Mesendoderm (in vitro differentiated cells): ENCODE measurements at regions not wholly inside any gene's neighbourhood (a gene's known extent, or its start where the extent isn't known, plus 50 kb on each side); places are given as distances from the start of the nearest gene placed in this dataset.

Source experiments
- DNase-seq: peaks from one replicate; pipeline ENCODE4 v3.0.0; 2013
- H2AK5ac ChIP-seq: 2 replicates; pipeline ENCODE4 v1.6.1; 2013; ENCODE audit warnings: low read length, inconsistent platforms
- H2BK120ac ChIP-seq: 2 replicates; pipeline ENCODE4 v1.6.1; 2013; ENCODE audit warnings: low read depth, mild to moderate bottlenecking, low read length, moderate library complexity, mixed read lengths
- H2BK15ac ChIP-seq: replicated peaks from 2 replicates; pipeline ENCODE4 v1.6.1; 2013; ENCODE audit warnings: low read depth, mild to moderate bottlenecking, moderate library complexity
- H2BK5ac ChIP-seq: 2 replicates; pipeline ENCODE4 v1.6.1; 2013; ENCODE audit warnings: low read length, inconsistent platforms
- H3K18ac ChIP-seq: 2 replicates; pipeline ENCODE4 v1.6.1; 2013; ENCODE audit warnings: mild to moderate bottlenecking, low read length, mixed read lengths
- H3K23ac ChIP-seq: one replicate; pipeline ENCODE4 v1.6.1; 2013; ENCODE audit warnings: low read length
- H3K27ac ChIP-seq: 2 replicates; pipeline ENCODE4 v1.5.1; 2013; ENCODE audit warnings: low read depth, mild to moderate bottlenecking, inconsistent platforms, low read length, moderate library complexity
- H3K27me3 ChIP-seq: 2 replicates; pipeline ENCODE4 v1.6.1; 2013; ENCODE audit warnings: low read length, control low read depth, mild to moderate bottlenecking, inconsistent platforms; ENCODE audit not compliant: insufficient read depth, poor library complexity
- H3K36me3 ChIP-seq: 2 replicates; pipeline ENCODE4 v1.6.1; 2013; ENCODE audit warnings: low read length, inconsistent platforms; ENCODE audit not compliant: control insufficient read depth, insufficient read depth
- H3K4ac ChIP-seq: one replicate; pipeline ENCODE4 v1.6.1; 2013; ENCODE audit warnings: low read depth, mild to moderate bottlenecking, low read length, moderate library complexity
- H3K4me1 ChIP-seq: 2 replicates; pipeline ENCODE4 v1.6.1; 2013; ENCODE audit warnings: low read depth, low read length, inconsistent platforms; ENCODE audit not compliant: control insufficient read depth
- H3K4me2 ChIP-seq: 2 replicates; pipeline ENCODE4 v1.6.1; 2013; ENCODE audit warnings: low read length
- H3K4me3 ChIP-seq: 2 replicates; pipeline ENCODE4 v1.5.1; 2013; ENCODE audit warnings: mild to moderate bottlenecking, low read length
- H3K56ac ChIP-seq: one replicate; pipeline ENCODE4 v1.6.1; 2013; ENCODE audit warnings: low read length
- H3K79me1 ChIP-seq: 2 replicates; pipeline ENCODE4 v1.6.1; 2013; ENCODE audit warnings: low read length, inconsistent platforms
- H3K79me2 ChIP-seq: 2 replicates; pipeline ENCODE4 v1.6.1; 2013; ENCODE audit warnings: mild to moderate bottlenecking, low read length; ENCODE audit not compliant: control insufficient read depth, insufficient read depth
- H3K9ac ChIP-seq: 2 replicates; pipeline ENCODE4 v1.6.1; 2013; ENCODE audit warnings: low read length, inconsistent platforms
- H4K5ac ChIP-seq: one replicate; pipeline ENCODE4 v1.6.1; 2013; ENCODE audit warnings: low read length
- H4K8ac ChIP-seq: one replicate; pipeline ENCODE4 v1.6.1; 2013; ENCODE audit warnings: low read depth, mild to moderate bottlenecking, control low read depth, low read length, moderate library complexity
- WGBS: extraction: QIAGEN DNeasy Blood & Tissue Kit; methylation state at CpG from one replicate; pipeline ENCODE4 v1.1.7; 2013; ENCODE audit warnings: low lambda C conversion rate, missing lambda C conversion rate; ENCODE audit not compliant: insufficient coverage; ENCODE audit errors: extremely low coverage; 5-methylcytosine and 5-hydroxymethylcytosine counted together

DNA sequence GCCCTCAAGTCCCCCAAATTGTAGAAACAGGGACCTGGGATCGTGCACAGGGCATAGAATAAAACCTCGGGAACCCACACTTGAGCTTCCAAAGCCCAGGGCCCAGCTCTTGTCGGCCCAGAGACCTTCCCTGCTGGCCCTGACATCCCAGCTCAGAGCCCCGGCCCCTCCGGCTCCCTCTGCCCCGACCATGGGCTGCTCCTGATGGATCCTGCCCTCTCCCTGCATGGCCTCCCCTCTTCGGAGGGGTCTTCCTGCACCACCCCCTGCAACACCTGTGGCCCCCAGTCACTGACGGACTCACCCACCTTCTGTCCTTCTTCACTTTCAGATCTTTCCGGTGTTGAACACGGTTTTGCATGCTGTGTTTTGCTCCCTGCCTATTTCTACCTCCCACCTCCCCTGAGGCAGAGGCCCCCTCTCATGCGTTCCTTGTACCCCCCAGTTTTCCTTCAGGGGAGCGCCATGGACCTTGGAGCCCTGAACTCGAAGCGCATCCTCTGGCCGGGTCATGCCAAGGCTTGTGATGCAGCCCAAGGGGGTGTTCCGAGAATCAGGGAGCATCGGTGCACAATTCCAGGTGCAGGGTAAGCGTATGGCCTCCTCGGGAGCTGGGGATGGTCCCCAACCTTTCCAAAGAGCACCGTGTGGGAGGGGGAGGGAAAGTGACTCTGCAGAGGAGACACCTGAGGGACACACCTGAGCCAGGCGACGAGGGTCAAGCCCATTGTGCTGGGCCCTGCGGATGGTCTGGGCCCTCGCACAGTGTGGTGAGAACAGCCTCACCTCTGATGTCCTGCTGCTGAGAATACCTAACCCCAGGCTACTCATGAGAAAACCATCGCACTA is 666.4 kb downstream of the BRD1 start:
- Histone ChIP-seq H4K8ac (no peak overlapping the region), H3K79me1 (no peaks in the 10 kb centered on the region), H3K23ac (no peak overlapping the region), H4K5ac (no peak overlapping the region), H3K4me2 (no peak overlapping the region), H3K9ac (no peak overlapping the region), H2BK120ac (no peak overlapping the region), H3K4me1 (no peaks in the 10 kb centered on the region), H3K56ac (no peak overlapping the region), H3K4me3 (no peak overlapping the region), H3K18ac (no peak overlapping the region), H3K79me2 (no peaks in the 10 kb centered on the region), H3K27ac (no peak overlapping the region), H2BK5ac (no peak overlapping the region), H3K27me3 (no peaks in the 10 kb centered on the region), H3K4ac (no peak overlapping the region), H2BK15ac (no peak overlapping the region), H3K36me3 (no peaks in the 10 kb centered on the region), H2AK5ac (no peak overlapping the region)
- WGBS: no CpG with 5 or more reads among the region's 25 CpGs
- DNase-seq: no peak

DNA sequence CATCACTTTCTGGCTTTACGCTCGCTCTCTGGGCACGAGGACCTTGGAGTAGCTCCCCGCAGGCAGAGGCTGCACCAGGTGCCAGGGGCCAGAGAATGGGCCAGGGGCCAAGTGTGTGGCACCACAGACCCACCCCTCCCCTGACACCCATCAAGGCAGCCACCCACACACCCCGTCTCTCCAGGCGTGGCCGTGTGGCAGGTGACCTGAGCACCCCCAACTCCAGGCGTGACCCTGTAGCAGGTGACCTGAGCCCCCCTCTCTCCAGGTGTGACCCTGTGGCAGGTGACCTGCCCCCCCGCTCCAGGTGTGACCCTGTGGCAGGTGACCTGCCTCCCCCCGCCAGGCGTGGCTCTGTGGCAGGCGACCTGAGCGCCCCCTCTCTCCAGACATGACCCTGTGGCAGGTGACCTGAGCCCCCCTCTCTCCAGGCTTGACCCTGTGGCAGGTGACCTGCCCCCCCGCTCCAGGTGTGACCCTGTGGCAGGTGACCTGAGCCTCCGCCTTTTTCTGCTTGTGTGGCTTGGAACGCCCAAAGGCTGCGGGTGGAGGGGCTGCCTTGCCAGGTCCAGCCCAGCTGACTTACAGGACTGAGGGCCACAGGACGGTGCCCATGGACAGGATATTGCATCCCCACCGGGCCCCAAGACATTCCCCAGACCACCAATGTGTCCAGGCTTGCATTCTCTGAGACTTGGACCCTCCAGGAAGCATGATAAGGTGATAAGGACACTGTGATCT is 667.2 kb downstream of the BRD1 start:
- Histone ChIP-seq H3K9ac (no peak overlapping the region), H2AK5ac (no peak overlapping the region), H4K8ac (no peak overlapping the region), H3K18ac (no peak overlapping the region), H2BK15ac (no peak overlapping the region), H3K56ac (no peak overlapping the region), H3K23ac (no peak overlapping the region), H4K5ac (no peak overlapping the region), H3K27ac (no peak overlapping the region), H2BK120ac (no peak overlapping the region), H3K79me1 (no peaks in the 10 kb centered on the region), H3K4me3 (no peak overlapping the region), H2BK5ac (no peak overlapping the region), H3K36me3 (no peaks in the 10 kb centered on the region), H3K79me2 (no peaks in the 10 kb centered on the region), H3K4me2 (no peak overlapping the region), H3K4me1 (no peaks in the 10 kb centered on the region), H3K4ac (no peak overlapping the region), H3K27me3 (no peaks in the 10 kb centered on the region)
- no CpG with 5 or more reads among the region's 19 CpGs for WGBS
- DNase-seq: no peak

DNA sequence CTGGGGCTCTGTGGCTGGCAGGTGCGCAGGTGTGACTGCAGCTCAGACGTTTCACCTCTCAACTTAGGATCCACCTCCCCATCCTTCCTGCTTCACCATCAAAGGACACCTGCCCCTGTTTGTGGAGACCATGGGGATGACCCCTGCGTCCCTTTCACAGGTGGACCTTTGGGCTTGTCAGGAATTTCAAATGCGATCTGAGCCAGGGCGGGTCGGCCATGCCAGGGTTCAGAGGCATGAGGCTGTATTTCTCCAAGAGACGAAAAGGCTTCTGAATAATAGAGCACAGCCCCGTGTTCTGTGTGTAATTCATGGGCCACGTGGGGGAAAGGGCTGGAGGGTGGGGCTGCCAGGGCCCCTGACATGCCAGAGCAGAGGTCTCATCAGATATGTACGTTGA is 668.0 kb downstream of the BRD1 start:
- Histone ChIP-seq H4K5ac (no peak overlapping the region), H3K4me3 (no peak overlapping the region), H2BK120ac (no peak overlapping the region), H2BK5ac (no peak overlapping the region), H3K36me3 (no peaks in the 10 kb centered on the region), H2BK15ac (no peak overlapping the region), H3K27me3 (no peaks in the 10 kb centered on the region), H3K79me2 (no peaks in the 10 kb centered on the region), H3K56ac (no peak overlapping the region), H3K23ac (no peak overlapping the region), H3K27ac (no peak overlapping the region), H2AK5ac (no peak overlapping the region), H3K4me2 (no peak overlapping the region), H3K18ac (no peak overlapping the region), H3K4ac (no peak overlapping the region), H3K9ac (no peak overlapping the region), H4K8ac (no peak overlapping the region), H3K79me1 (no peaks in the 10 kb centered on the region), H3K4me1 (no peaks in the 10 kb centered on the region)
- no CpG with 5 or more reads among the region's 10 CpGs for WGBS
- no peak for DNase-seq

DNA sequence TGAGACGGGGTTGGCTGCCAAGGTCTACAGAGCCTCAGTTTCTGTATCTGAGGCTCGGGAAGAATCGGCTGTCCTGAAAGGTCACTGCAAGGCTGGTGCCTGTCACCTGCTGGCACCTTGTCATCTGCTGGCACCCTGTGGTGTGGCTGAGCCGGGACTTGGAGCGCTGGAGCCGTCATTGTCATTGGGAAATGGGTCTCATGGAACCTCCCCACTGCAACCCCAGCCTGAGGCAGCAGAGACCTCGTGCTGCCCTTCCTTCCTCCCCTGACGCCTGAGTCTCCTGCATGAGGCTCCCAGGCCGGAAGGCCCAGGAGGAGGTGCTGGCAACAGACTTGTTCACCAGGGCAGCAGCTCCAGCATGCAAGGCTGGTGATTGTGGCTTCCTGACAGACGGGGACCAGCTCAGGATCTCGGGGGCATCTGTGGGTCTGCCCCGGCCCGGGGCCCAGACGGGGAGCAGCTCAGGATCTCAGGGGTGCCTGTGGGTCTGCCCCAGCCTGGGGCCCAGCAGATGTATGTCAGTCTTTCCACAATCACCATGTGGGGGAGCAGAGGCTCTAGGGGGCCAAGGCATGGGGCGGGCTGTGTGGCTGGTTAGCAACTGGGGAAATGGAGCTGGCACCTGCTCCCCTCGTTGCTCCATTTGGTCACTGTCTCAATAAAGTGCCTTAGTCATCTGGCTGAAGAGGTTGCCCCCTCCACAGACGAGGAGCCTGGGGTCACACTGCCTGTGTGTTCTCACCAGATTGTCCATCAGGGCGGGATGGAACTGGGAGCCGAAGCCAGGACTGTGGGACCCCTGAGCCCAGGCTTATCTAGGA is 668.7 kb downstream of the BRD1 start:
- Histone ChIP-seq H3K79me1 (no peaks in the 10 kb centered on the region), H3K27ac (no peak overlapping the region), H4K5ac (no peak overlapping the region), H3K79me2 (no peaks in the 10 kb centered on the region), H3K27me3 (no peaks in the 10 kb centered on the region), H2BK5ac (no peak overlapping the region), H2AK5ac (no peak overlapping the region), H3K56ac (no peak overlapping the region), H3K4me3 (no peak overlapping the region), H3K36me3 (no peaks in the 10 kb centered on the region), H4K8ac (no peak overlapping the region), H3K4me2 (no peak overlapping the region), H3K9ac (no peak overlapping the region), H3K18ac (no peak overlapping the region), H3K23ac (no peak overlapping the region), H2BK15ac (no peak overlapping the region), H3K4ac (no peak overlapping the region), H3K4me1 (no peaks in the 10 kb centered on the region), H2BK120ac (no peak overlapping the region)
- DNase-seq: no peak
- no CpG with 5 or more reads among the region's 19 CpGs for WGBS

DNA sequence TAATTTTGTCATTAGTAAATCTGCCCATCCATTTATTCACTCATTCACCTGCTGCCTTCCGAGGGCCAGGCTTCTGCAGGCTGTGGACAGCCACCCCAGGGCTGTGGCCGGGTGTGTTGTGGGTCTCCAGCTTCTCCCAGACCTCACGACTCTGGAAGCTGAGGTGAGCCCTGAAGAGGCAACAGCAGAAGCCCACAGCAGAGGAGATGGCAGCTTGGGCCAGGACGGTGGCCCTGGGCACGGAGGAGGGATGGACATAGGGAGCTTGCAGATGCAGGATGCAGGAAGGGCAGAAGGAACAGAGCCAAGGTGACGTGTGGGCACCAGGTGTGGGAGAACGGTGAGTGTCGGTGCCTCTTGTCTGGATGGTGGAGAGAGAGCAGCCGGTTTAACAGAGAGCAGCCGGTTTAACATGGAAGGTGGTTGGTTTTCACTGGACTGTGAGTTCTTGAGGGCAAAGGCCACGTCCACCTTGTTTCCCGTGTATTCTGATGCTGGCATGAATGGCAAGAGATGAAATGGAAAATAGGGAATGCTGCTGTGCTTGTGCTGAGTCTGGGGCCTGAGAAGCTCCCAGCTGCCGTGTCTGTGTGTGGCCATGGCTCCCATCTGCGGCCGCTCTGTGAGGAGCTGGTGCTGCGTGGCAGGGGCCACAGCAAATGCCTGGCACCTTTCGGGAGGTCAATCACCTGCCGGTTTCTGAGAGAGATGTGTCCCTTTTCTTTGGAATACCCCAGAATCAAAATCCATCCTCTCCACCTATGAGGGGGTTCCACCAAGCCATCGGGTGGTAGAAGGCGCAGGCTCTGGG is 669.9 kb downstream of the BRD1 start:
- Histone ChIP-seq H4K5ac (no peak overlapping the region), H2AK5ac (no peak overlapping the region), H3K4me1 (peaks cover under 1% of the 10 kb centered on the region), H3K36me3 (no peaks in the 10 kb centered on the region), H3K79me2 (no peaks in the 10 kb centered on the region), H3K79me1 (no peaks in the 10 kb centered on the region), H4K8ac (no peak overlapping the region), H2BK5ac (no peak overlapping the region), H3K4me2 (no peak overlapping the region), H3K56ac (no peak overlapping the region), H3K27me3 (no peaks in the 10 kb centered on the region), H2BK120ac (no peak overlapping the region), H3K27ac (no peak overlapping the region), H3K18ac (no peak overlapping the region), H3K4ac (no peak overlapping the region), H3K9ac (no peak overlapping the region), H2BK15ac (no peak overlapping the region), H3K4me3 (no peak overlapping the region), H3K23ac (no peak overlapping the region)
- DNase-seq: no peak
- WGBS: no CpG with 5 or more reads among the region's 20 CpGs
